KMS-11 (cell line): ENCODE measurements at regions not wholly inside any gene's neighbourhood (a gene's known extent, or its start where the extent isn't known, plus 50 kb on each side); places are given as distances from the start of the nearest gene placed in this dataset.
"Not testable (repeated sequence)": the region's sequence is repeated elsewhere in the genome, so short reads cannot be mapped to it uniquely, and the experiment has no call there.

Source experiments
- H2AFZ ChIP-seq: fragments of 200-600 bp; sonication (generic); 2 replicates; pipeline ENCODE4 v1.6.1; 2016; ENCODE audit warnings: antibody characterized with exemption, mixed run types, low read depth
- H3K27ac ChIP-seq: fragments of 200-600 bp; sonication (generic); 2 replicates; pipeline ENCODE4 v1.6.1; 2016; ENCODE audit warnings: mild to moderate bottlenecking, mixed run types
- H3K27me3 ChIP-seq: fragments of 200-600 bp; sonication (generic); 2 replicates; pipeline ENCODE4 v1.6.1; 2017; ENCODE audit warnings: mild to moderate bottlenecking, low read depth, mixed run types, moderate library complexity; ENCODE audit not compliant: insufficient read depth
- H3K36me3 ChIP-seq: fragments of 200-600 bp; sonication (generic); 2 replicates; pipeline ENCODE4 v1.6.1; 2017; ENCODE audit warnings: mild to moderate bottlenecking, mixed run types; ENCODE audit not compliant: insufficient read depth
- H3K4me1 ChIP-seq: fragments of 200-600 bp; sonication (generic); 2 replicates; pipeline ENCODE4 v1.6.1; 2016; ENCODE audit warnings: mild to moderate bottlenecking, low read depth, mixed run types; ENCODE audit not compliant: poor library complexity, severe bottlenecking
- H3K4me2 ChIP-seq: fragments of 200-600 bp; sonication (generic); 2 replicates; pipeline ENCODE4 v1.7.0; 2016; ENCODE audit warnings: mild to moderate bottlenecking, mixed run types
- H3K4me3 ChIP-seq: fragments of 200-600 bp; sonication (generic); IDR thresholded peaks from 2 replicates; pipeline ENCODE4 v1.6.1; 2017; ENCODE audit warnings: low read depth, low read length, mixed read lengths; ENCODE audit not compliant: insufficient read depth
- H3K79me2 ChIP-seq: fragments of 200-600 bp; sonication (generic); 2 replicates; pipeline ENCODE4 v1.6.1; 2016; ENCODE audit warnings: low read depth, mixed run types; ENCODE audit not compliant: insufficient read depth
- H3K9ac ChIP-seq: fragments of 200-600 bp; sonication (generic); 2 replicates; pipeline ENCODE4 v1.6.1; 2016; ENCODE audit warnings: mild to moderate bottlenecking, mixed run types
- H4K20me1 ChIP-seq: fragments of 200-600 bp; sonication (generic); 2 replicates; pipeline ENCODE4 v1.6.1; 2016; ENCODE audit warnings: mild to moderate bottlenecking, mixed run types; ENCODE audit not compliant: insufficient read depth
- CTCF ChIP-seq: fragments of 200-600 bp; sonication (generic); conservative IDR thresholded peaks from 2 replicates; pipeline ENCODE4 v1.6.1; 2017; ENCODE audit warnings: low read depth, mild to moderate bottlenecking, antibody characterized with exemption, low read length, moderate library complexity, mixed read lengths

- Histone ChIP-seq H3K27ac (no peak overlapping the region), H2AFZ (no peak overlapping the region), H3K9ac (no peak overlapping the region), H3K4me2 (no peak overlapping the region), H3K36me3 (no peaks in the 10 kb centered on the region), H3K4me1 (no peaks in the 10 kb centered on the region), H4K20me1 (no peaks in the 10 kb centered on the region), H3K79me2 (no peaks in the 10 kb centered on the region), H3K27me3 (no peaks in the 10 kb centered on the region), H3K4me3 (no peak overlapping the region)
- no peak for TF ChIP-seq CTCF
Observed at GRCh38 chr2:234174742-234175141, 124.2 kb downstream of the SPP2 start.

- Histone ChIP-seq H3K9ac (no peak overlapping the region), H3K4me2 (no peak overlapping the region), H4K20me1 (no peaks in the 10 kb centered on the region), H3K79me2 (no peaks in the 10 kb centered on the region), H3K4me3 (no peak overlapping the region), H3K27ac (no peak overlapping the region), H2AFZ (no peak overlapping the region), H3K36me3 (no peaks in the 10 kb centered on the region), H3K4me1 (no peaks in the 10 kb centered on the region), H3K27me3 (no peaks in the 10 kb centered on the region)
- TF ChIP-seq CTCF = no peak
Observed at GRCh38 chr2:234172532-234172931, 122.0 kb downstream of the SPP2 start.

- no peak for TF ChIP-seq CTCF
- Histone ChIP-seq H3K4me3 (no peak overlapping the region), H3K79me2 (no peaks in the 10 kb centered on the region), H3K36me3 (no peaks in the 10 kb centered on the region), H3K4me1 (no peaks in the 10 kb centered on the region), H2AFZ (no peak overlapping the region), H3K27ac (no peak overlapping the region), H3K27me3 (no peaks in the 10 kb centered on the region), H4K20me1 (no peaks in the 10 kb centered on the region), H3K9ac (no peak overlapping the region), H3K4me2 (no peak overlapping the region)
Observed at GRCh38 chr2:234172066-234172465, 121.6 kb downstream of the SPP2 start.

- Histone ChIP-seq H4K20me1 (no peaks in the 10 kb centered on the region), H3K4me2 (no peak overlapping the region), H3K27ac (no peak overlapping the region), H3K4me3 (no peak overlapping the region), H3K9ac (no peak overlapping the region), H3K4me1 (no peaks in the 10 kb centered on the region), H3K36me3 (no peaks in the 10 kb centered on the region), H3K27me3 (no peaks in the 10 kb centered on the region), H3K79me2 (no peaks in the 10 kb centered on the region), H2AFZ (no peak overlapping the region)
- no peak for TF ChIP-seq CTCF
Observed at GRCh38 chr2:234171666-234172065, 121.2 kb downstream of the SPP2 start.

- H4K20me1 ChIP-seq = no peaks in the 10 kb centered on the region
- H3K9ac ChIP-seq = no peak overlapping the region
- H3K4me3 ChIP-seq = no peak overlapping the region
- no peak overlapping the region for H3K4me2 ChIP-seq
- H3K27me3 ChIP-seq = no peaks in the 10 kb centered on the region
- no peaks in the 10 kb centered on the region for H3K36me3 ChIP-seq
- TF ChIP-seq CTCF = no peak
- no peak overlapping the region for H3K27ac ChIP-seq
- H2AFZ ChIP-seq = no peak overlapping the region
- H3K4me1 ChIP-seq = no peaks in the 10 kb centered on the region
- no peaks in the 10 kb centered on the region for H3K79me2 ChIP-seq
Observed at GRCh38 chr2:234169674-234170073, 119.2 kb downstream of the SPP2 start.

GRCh38 chr2:234168605-234169570 lies 118.4 kb downstream of the SPP2 start:
- not testable (repeated sequence) for H2AFZ ChIP-seq, H4K20me1 ChIP-seq, H3K27ac ChIP-seq, H3K36me3 ChIP-seq, H3K9ac ChIP-seq, H3K27me3 ChIP-seq, H3K4me2 ChIP-seq, H3K79me2 ChIP-seq, H3K4me3 ChIP-seq, H3K4me1 ChIP-seq
